GM12872 (cell line): ENCODE measurements at regions not wholly inside any gene's neighbourhood (a gene's known extent, or its start where the extent isn't known, plus 50 kb on each side); places are given as distances from the start of the nearest gene placed in this dataset.

Experiments
- CTCF ChIP-seq: IDR thresholded peaks from 3 replicates; pipeline ENCODE4 v1.5.1; 2011; ENCODE audit warnings: low read depth, mild to moderate bottlenecking, low read length, moderate library complexity; ENCODE audit not compliant: insufficient read depth

GRCh38 chrX:10842646-10843045 is 222.3 kb upstream of the MID1 start:
- TF ChIP-seq CTCF: no peak

- no peak for TF ChIP-seq CTCF
Observed at GRCh38 chrX:10847333-10847732, 226.9 kb upstream of the MID1 start.

GRCh38 chrX:10851809-10852208 is 231.4 kb upstream of the MID1 start:
- no peak for TF ChIP-seq CTCF

- TF ChIP-seq CTCF: no peak
Observed at GRCh38 chrX:10854594-10854993, 234.2 kb upstream of the MID1 start.

- TF ChIP-seq CTCF: no peak
Observed at GRCh38 chrX:10855845-10856244, 235.5 kb upstream of the MID1 start.

- no peak for TF ChIP-seq CTCF
Observed at GRCh38 chrX:10856797-10857196, 236.4 kb upstream of the MID1 start.

- no peak for TF ChIP-seq CTCF
Observed at GRCh38 chrX:10859353-10859752, 239.0 kb upstream of the MID1 start.

- TF ChIP-seq CTCF: no peak
Observed at GRCh38 chrX:10875995-10876394, 235.1 kb upstream of the HCCS start.
